ENCODE measurements at regions not wholly inside any gene's neighbourhood (a gene's known extent, or its start where the extent isn't known, plus 50 kb on each side); places are given as distances from the start of the nearest gene placed in this dataset.
"Not testable (repeated sequence)": the region's sequence is repeated elsewhere in the genome, so short reads cannot be mapped to it uniquely, and the experiment has no call there.

- TF ChIP-seq HMGXB4 (CRISPR knock-in tag; IDR thresholded peaks at IDR 0.05; ENCODE audit: borderline replicate concordance) (no peak), KDM5A (IDR thresholded peaks at IDR 0.05) (no peak), HES2 (IDR thresholded peaks at IDR 0.05) (no peak), RNF2 (IDR thresholded peaks at IDR 0.05; ENCODE audit: borderline replicate concordance, low read depth) (no peak), MAZ (IDR thresholded peaks at IDR 0.05; ENCODE audit: borderline replicate concordance, low read depth, low read length) (no peak), NR3C1 (IDR thresholded peaks at IDR 0.05) (no peak)
Observed at GRCh38 chr2:7755879-7756278, 838.7 kb downstream of the RNF144A start (continued).

- no peak for DNase-seq (ENCODE audit: low read depth in 1 of 2, low spot score in 1 of 2)
- peaks cover 44% of the 10 kb centered on the region for H3K9me3 ChIP-seq
- H3K4me3 ChIP-seq: no peak overlapping the region
- 20% methylated on average over 3 of the region's 3 CpGs for WGBS (ENCODE audit: missing lambda C conversion rate)
- POLR2A ChIA-PET: no interaction called here
- no peak overlapping the region for H3K4me2 ChIP-seq
- no peak for ATAC-seq
- no peaks in the 10 kb centered on the region for H3K4me1 ChIP-seq
- CTCF ChIA-PET: no interaction called here
- TF ChIP-seq HEYL (CRISPR knock-in tag; IDR thresholded peaks at IDR 0.05): no peak
- TF ChIP-seq CHD2 (IDR thresholded peaks at IDR 0.05; ENCODE audit: low read length, partially characterized antibody): no peak
- TF ChIP-seq USF2 (IDR thresholded peaks at IDR 0.05): no peak
- TF ChIP-seq RFX5 (IDR thresholded peaks at IDR 0.05): no peak
- TF ChIP-seq HOXB13 (CRISPR knock-in tag; IDR thresholded peaks at IDR 0.05; ENCODE audit: low read depth): no peak
- no peak for TF ChIP-seq MYC (IDR thresholded peaks at IDR 0.05; ENCODE audit: borderline replicate concordance, low read length)
- no peak for TF ChIP-seq RNF2 (IDR thresholded peaks at IDR 0.05; ENCODE audit: borderline replicate concordance, low read depth)
- TF ChIP-seq JUN (IDR thresholded peaks at IDR 0.05): no peak
- TF ChIP-seq RAD21 (conservative IDR thresholded peaks at IDR 0.05 in 1 of 2, IDR thresholded peaks at IDR 0.05 in 1 of 2): no peak
- no peak for FAIRE-seq
- no peak overlapping the region for H3K27ac ChIP-seq
Observed at GRCh38 chr2:7758073-7758759, 841.0 kb downstream of the RNF144A start.

- Histone ChIP-seq H3K4me1 (no peaks in the 10 kb centered on the region), H3K4me3 (no peak overlapping the region), H3K9me3 (peaks cover 41% of the 10 kb centered on the region), H3K27ac (no peak overlapping the region), H3K4me2 (no peak overlapping the region)
- CTCF ChIA-PET: interaction anchor here (1.2 kb wide), 1 partner anchor 12 kb away, joined by 5 read pairs; no protein-coding TSS in a partner anchor
- POLR2A ChIA-PET: no interaction called here
- WGBS (ENCODE audit: missing lambda C conversion rate): 6% methylated on average over 3 of the region's 3 CpGs
- ATAC-seq: no peak
- DNase-seq (ENCODE audit: low read depth in 1 of 2, low spot score in 1 of 2): no peak
- TF ChIP-seq FOXS1 (CRISPR knock-in tag; IDR thresholded peaks at IDR 0.05) (no peak), ZSCAN20 (CRISPR knock-in tag; IDR thresholded peaks at IDR 0.05) (no peak), CTCF (IDR thresholded peaks at IDR 0.05) (no peak)
- FAIRE-seq: no peak
Observed at GRCh38 chr2:7759898-7760297, 842.7 kb downstream of the RNF144A start.

- H3K27ac ChIP-seq; FAIRE-seq; H3K4me3 ChIP-seq; DNase-seq (ENCODE audit: low read depth in 1 of 2, low spot score in 1 of 2); H3K4me2 ChIP-seq; ATAC-seq; CTCF ChIA-PET; H3K4me1 ChIP-seq; POLR2A ChIA-PET: not testable (repeated sequence)
- 31% methylated on average over 3 of the region's 3 CpGs for WGBS (ENCODE audit: missing lambda C conversion rate)
- peaks cover 29% of the 10 kb centered on the region for H3K9me3 ChIP-seq
Observed at GRCh38 chr2:7763418-7763817, 846.2 kb downstream of the RNF144A start.
